Mesothelial cell of epicardium (in vitro differentiated cells): ENCODE measurements at regions not wholly inside any gene's neighbourhood (a gene's known extent, or its start where the extent isn't known, plus 50 kb on each side); places are given as distances from the start of the nearest gene placed in this dataset.
A peak's percentile ranks its signal among the peaks of the same experiment; 100 is the strongest.

ENCODE experiments used
- DNase-seq, 2 experiments: peaks; one replicate each; pipeline ENCODE4 v3.0.0; 2021; ENCODE audit warnings: low spot score in 2 of 2; ENCODE audit not compliant: unreplicated experiment in 2 of 2
- H3K27ac Mint-ChIP-seq: 2 replicates; pipeline ENCODE4 v1.8.0; 2021; ENCODE audit warnings: mixed read lengths
- H3K27me3 Mint-ChIP-seq: 2 replicates; pipeline ENCODE4 v1.8.0; 2021; ENCODE audit warnings: low read depth, mixed read lengths
- H3K36me3 Mint-ChIP-seq: 2 replicates; pipeline ENCODE4 v1.8.0; 2021; ENCODE audit warnings: mixed read lengths
- H3K4me1 Mint-ChIP-seq: 2 replicates; pipeline ENCODE4 v1.8.0; 2021; ENCODE audit warnings: mixed read lengths
- H3K4me3 Mint-ChIP-seq: 2 replicates; pipeline ENCODE4 v1.8.0; 2021; ENCODE audit warnings: mild to moderate bottlenecking, moderate library complexity, mixed read lengths
- H3K9me3 Mint-ChIP-seq: 2 replicates; pipeline ENCODE4 v1.8.0; 2021; ENCODE audit warnings: mixed read lengths
- TF ChIP-seq, protein P1 (sequence below): fragments of 200-600 bp; sonication (generic); IDR thresholded peaks from one replicate; pipeline ENCODE4 v1.5.0; 2021; ENCODE audit warnings: antibody characterized with exemption; ENCODE audit not compliant: unreplicated experiment

DNA sequence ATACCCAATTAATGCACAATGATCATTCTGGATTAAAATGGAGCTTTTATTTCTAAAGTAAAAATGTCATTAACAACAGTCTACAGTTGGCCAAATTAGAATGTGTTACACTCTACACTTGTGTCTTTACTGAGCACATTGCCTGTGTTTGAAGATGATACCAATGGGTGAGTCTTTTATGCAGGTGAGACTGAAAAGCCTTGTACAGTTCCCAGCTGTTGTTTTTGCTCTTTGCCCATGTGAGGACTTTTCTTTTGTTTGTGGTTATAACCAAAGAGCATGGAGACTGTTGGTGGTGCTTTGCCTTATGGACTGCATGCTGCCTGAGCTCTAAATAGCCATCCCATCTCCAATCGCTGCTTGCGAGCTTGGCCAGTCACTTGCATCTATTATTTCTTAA lies 264.5 kb downstream of the GATA3 start:
- Mint-ChIP-seq H3K9me3 (no peaks in the 10 kb centered on the region), H3K27ac (no peak overlapping the region), H3K4me1 (peaks cover 47% of the 10 kb centered on the region), H3K4me3 (no peak overlapping the region), H3K36me3 (no peaks in the 10 kb centered on the region), H3K27me3 (no peaks in the 10 kb centered on the region)
- DNase-seq = no peak
- TF ChIP-seq, protein P1, sequence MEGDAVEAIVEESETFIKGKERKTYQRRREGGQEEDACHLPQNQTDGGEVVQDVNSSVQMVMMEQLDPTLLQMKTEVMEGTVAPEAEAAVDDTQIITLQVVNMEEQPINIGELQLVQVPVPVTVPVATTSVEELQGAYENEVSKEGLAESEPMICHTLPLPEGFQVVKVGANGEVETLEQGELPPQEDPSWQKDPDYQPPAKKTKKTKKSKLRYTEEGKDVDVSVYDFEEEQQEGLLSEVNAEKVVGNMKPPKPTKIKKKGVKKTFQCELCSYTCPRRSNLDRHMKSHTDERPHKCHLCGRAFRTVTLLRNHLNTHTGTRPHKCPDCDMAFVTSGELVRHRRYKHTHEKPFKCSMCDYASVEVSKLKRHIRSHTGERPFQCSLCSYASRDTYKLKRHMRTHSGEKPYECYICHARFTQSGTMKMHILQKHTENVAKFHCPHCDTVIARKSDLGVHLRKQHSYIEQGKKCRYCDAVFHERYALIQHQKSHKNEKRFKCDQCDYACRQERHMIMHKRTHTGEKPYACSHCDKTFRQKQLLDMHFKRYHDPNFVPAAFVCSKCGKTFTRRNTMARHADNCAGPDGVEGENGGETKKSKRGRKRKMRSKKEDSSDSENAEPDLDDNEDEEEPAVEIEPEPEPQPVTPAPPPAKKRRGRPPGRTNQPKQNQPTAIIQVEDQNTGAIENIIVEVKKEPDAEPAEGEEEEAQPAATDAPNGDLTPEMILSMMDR = no peak

DNA sequence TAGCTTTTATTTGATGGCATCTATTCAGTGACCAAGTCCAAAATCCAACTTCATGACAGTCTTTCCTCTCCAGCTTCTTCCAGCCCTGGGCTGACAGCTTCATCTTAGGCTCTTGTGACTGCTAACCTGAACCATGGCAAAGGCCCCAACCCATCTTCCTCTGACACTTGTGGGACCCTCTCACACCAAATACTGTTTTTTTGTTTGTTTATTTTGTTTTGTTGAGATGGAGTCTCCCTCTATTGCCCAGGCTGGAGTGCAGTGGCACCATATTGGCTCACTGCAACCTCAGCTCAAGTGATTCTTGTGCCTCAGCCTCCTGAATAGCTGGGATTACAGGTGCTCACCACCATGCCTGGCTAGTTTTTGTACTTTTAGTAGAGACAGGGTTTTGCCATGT lies 265.2 kb downstream of the GATA3 start:
- H3K4me3 Mint-ChIP-seq = no peak overlapping the region
- peaks cover 45% of the 10 kb centered on the region for H3K4me1 Mint-ChIP-seq
- no peak for DNase-seq
- no peaks in the 10 kb centered on the region for H3K36me3 Mint-ChIP-seq
- TF ChIP-seq, protein P1 = no peak
- H3K27ac Mint-ChIP-seq = no peak overlapping the region
- H3K27me3 Mint-ChIP-seq = no peaks in the 10 kb centered on the region
- H3K9me3 Mint-ChIP-seq = no peaks in the 10 kb centered on the region

DNA sequence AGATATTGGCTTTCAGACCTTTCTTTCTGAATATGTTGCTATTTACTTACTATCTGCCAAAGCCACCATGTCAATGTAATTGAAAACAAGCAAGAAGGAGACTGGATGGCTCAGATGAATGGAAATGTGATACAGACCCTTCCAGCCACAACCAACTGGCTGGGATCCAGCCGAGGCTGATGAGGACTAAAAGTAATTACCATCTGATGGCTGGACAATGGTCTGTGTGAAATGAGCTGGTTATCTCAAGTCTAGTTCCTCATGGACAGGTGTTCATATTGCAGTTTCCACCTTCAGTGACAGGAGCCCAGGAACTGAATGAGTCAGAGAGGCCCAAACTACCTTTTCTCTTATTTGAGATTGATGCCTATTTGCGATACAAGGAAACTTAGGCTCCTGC lies 267.5 kb downstream of the GATA3 start:
- H3K36me3 Mint-ChIP-seq = no peaks in the 10 kb centered on the region
- TF ChIP-seq, protein P1 = no peak
- no peaks in the 10 kb centered on the region for H3K27me3 Mint-ChIP-seq
- no peaks in the 10 kb centered on the region for H3K9me3 Mint-ChIP-seq
- no peak overlapping the region for H3K27ac Mint-ChIP-seq
- no peak for DNase-seq
- H3K4me3 Mint-ChIP-seq = no peak overlapping the region
- peaks cover 34% of the 10 kb centered on the region for H3K4me1 Mint-ChIP-seq

DNA sequence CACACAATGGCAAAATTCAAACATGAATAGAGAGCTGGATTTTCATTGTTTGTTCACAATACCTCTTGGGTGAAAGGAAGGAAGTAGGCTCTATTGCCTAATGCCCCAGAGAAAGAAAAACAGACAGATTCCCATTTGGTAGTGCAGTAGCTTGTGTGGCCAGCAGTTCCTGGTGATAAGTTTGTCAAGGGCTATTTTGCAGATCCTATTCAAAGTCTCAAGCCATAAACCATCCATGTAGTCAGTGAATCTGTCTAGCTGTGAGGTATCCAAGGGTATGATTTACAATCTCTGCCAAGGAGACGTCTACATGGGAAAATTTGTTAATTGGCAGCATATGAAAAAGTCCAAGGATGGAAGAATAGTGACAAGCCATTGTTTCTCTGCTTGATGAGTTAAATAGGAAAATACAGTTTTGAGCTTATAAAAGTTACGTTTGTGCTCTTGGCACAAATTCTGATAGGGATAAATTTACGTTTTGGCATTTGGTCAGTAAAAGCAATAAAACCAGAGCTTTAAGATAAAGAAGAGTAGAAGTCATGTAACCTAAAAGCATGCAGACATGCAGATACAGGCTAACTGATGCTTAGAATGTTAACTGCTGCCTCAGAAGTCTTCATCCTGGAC lies 269.1 kb downstream of the GATA3 start:
- Mint-ChIP-seq H3K4me1 (peaks cover 34% of the 10 kb centered on the region), H3K27ac (peak overlapping the region; percentile 52), H3K9me3 (no peaks in the 10 kb centered on the region), H3K4me3 (no peak overlapping the region), H3K27me3 (no peaks in the 10 kb centered on the region), H3K36me3 (no peaks in the 10 kb centered on the region)
- no peak for DNase-seq
- TF ChIP-seq, protein P1 = no peak

DNA sequence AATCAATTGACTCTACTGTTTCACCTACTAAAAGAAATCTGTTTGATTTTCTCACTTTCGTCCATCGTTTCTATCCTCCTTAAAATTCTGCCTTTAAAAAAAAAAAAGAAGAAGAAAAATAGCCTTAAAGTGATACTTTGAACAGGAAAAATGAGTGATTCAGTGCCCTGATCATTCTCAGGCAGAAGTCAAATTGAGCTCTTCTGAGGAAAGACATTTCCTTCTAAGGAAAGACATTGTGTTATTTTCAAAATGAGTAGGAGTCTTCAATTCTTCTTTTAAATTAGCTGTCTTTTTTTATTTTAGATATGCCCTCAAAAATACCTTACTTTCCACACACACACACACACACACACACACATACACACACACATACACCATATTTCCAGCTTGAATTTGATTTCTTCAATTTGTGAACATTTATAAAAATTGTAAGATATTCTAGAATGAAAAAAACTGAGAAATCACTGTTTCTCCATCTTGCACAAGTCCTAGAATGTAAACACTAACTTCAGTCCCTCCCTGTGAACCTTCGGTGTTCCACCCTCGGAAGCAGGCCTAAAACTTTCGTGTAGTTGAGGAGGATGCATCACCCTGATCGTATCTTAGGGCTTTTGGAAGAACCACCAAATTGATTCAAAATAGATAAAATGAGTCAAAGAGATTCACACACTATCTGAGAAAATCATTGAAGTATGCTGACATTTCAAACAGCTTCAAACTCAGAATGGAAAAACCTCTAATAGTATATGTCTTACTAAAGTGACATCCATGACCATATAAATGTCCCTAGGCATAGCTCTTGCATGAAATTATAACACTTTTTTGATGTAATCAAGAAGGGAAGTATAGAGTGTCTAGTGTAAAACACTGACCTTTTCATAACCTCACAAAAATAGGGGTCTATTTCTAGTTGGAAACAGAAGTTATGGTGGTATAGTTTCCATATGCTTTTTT lies 270.8 kb downstream of the GATA3 start:
- peaks cover 34% of the 10 kb centered on the region for H3K4me1 Mint-ChIP-seq
- no peak for DNase-seq
- no peak overlapping the region for H3K4me3 Mint-ChIP-seq
- no peak overlapping the region for H3K27ac Mint-ChIP-seq
- no peaks in the 10 kb centered on the region for H3K36me3 Mint-ChIP-seq
- H3K9me3 Mint-ChIP-seq = no peaks in the 10 kb centered on the region
- H3K27me3 Mint-ChIP-seq = peaks cover 6% of the 10 kb centered on the region
- TF ChIP-seq, protein P1 = no peak
